ENCODE measurements at regions not wholly inside any gene's neighbourhood (a gene's known extent, or its start where the extent isn't known, plus 50 kb on each side); places are given as distances from the start of the nearest gene placed in this dataset.

DNA sequence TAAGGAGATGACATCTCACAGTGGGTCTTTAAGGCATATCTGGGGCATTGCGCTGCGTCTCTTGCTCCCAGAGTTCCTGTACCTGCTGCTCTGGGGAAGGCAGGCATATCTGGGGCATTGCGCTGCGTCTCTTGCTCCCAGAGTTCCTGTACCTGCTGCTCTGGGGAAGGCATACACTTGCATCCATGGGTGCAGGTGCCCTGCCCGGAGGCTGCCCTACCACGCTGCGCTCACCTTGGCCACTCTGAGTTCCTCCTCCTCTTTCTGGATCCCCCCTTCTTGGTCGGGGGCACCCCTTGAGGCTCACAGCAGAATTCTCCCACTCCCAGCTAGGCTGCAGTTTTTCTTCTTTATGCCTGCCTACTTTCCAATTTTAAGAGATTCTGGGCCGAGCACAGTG, 60.9 kb upstream of the TMTC4 start:
- TF ChIP-seq, protein P1, sequence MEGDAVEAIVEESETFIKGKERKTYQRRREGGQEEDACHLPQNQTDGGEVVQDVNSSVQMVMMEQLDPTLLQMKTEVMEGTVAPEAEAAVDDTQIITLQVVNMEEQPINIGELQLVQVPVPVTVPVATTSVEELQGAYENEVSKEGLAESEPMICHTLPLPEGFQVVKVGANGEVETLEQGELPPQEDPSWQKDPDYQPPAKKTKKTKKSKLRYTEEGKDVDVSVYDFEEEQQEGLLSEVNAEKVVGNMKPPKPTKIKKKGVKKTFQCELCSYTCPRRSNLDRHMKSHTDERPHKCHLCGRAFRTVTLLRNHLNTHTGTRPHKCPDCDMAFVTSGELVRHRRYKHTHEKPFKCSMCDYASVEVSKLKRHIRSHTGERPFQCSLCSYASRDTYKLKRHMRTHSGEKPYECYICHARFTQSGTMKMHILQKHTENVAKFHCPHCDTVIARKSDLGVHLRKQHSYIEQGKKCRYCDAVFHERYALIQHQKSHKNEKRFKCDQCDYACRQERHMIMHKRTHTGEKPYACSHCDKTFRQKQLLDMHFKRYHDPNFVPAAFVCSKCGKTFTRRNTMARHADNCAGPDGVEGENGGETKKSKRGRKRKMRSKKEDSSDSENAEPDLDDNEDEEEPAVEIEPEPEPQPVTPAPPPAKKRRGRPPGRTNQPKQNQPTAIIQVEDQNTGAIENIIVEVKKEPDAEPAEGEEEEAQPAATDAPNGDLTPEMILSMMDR (IDR thresholded peaks at IDR 0.05; ENCODE audit: insufficient read depth, low read length, missing control alignments) = no peak
- CTCF ChIA-PET = no interaction called here
- no peak for DNase-seq (ENCODE audit: low read depth, low spot score)
- POLR2A ChIA-PET = no interaction called here
- no peak overlapping the region for H3K4me3 ChIP-seq (ENCODE audit: low read depth, low read length)

DNA sequence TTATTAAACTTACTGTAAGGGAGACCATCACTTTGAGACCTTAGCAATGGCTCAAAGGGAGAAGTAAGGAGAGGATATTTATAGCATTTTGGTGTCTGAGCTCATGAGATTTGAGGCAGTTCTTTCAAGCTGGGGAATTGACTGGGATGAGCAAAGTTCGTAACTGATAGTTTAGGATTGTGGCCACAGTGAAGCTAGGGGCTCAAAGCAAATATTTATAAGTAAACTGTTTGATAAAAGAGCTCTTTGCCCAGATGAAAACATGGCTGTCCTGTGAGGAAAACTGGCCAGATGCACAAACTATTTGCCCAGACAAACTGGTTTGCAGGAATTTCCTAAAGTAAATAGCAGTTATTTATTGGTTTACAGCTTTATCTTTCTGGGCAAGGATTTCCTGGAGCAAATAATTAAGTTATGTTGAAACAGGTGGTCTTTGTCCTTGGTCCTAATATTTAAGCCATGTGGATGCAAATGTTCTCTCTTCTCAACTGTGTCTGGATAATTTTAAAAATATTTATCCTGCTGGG, 59.7 kb upstream of the TMTC4 start:
- H3K4me3 ChIP-seq (ENCODE audit: low read depth, low read length) = no peak overlapping the region
- ChIA-PET POLR2A (no interaction called here), CTCF (interaction anchor here (4.6 kb wide), 1 partner anchor 12 kb away, joined by 34 read pairs; no protein-coding TSS in a partner anchor)
- TF ChIP-seq, protein P1 (IDR thresholded peaks at IDR 0.05; ENCODE audit: insufficient read depth, low read length, missing control alignments) = no peak
- no peak for DNase-seq (ENCODE audit: low read depth, low spot score)

DNA sequence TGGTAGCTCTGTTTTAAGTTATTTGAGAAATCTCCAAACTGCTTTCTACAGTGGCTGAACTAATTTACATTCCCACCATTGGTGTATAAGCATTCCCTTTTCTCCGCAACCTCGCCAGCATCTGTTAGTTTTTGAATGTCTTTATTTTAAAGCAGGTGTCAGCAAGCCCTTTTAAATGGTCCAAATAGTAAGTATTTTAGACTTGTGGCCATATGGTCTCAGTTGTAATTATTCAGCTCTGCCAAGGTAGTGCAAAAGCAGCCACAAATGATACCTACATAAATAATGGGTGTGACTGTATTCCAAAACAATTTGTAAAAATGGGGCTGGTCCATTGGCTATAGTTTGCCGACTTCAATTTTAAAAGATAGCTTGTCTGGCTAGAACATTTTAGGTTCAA, 58.7 kb upstream of the TMTC4 start:
- DNase-seq (ENCODE audit: low read depth, low spot score) = no peak
- TF ChIP-seq, protein P1 (IDR thresholded peaks at IDR 0.05; ENCODE audit: insufficient read depth, low read length, missing control alignments) = no peak
- ChIA-PET CTCF (interaction anchor here (0.7 to 4.6 kb wide), 4 partner anchors 11 to 1077 kb away, joined by 3 to 34 read pairs (median 3); no protein-coding TSS in a partner anchor), POLR2A (no interaction called here)
- H3K4me3 ChIP-seq (ENCODE audit: low read depth, low read length) = no peak overlapping the region

DNA sequence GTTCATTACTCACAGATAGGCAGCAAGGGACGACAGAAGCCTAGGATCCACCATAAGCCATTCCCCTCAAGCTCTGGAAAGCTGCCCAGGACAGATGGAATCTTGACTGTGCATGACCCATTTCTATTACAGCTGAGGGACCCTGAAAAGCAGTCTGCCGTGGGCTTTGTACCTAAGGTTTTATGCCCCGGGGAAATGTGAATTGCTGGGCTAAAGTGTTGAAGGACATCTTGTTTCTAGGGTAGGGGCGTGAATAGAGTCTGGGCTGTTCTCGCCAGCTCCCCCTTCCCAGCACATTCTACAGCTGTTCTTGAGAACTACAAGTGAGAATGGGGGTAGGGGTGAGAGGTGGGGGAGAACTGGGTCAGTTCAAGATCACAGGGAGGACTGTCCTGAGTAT, 53.6 kb upstream of the TMTC4 start:
- ChIA-PET CTCF (no interaction called here), POLR2A (no interaction called here)
- TF ChIP-seq, protein P1 (IDR thresholded peaks at IDR 0.05; ENCODE audit: insufficient read depth, low read length, missing control alignments) = no peak
- DNase-seq (ENCODE audit: low read depth, low spot score) = no peak
- H3K4me3 ChIP-seq (ENCODE audit: low read depth, low read length) = no peak overlapping the region

DNA sequence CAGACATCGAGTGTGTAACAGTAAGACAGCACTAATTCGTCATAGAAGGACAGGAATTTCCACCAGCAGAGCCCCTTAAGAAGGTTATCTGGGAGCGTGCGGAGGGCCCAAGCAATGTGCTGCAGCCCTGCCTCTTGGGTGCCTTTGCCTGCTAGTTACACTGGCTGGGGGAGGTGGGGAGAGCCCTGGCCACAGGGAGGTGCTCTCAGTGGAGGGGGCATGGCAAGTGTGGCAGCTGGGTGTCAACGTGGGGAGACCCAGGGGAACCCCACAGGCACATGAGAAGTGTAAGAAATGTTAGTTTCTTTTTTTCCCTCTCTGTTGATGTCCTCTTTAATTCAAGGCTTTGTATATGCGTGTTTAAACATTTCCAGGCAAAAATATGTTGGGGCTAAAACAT, 50.9 kb upstream of the TMTC4 start:
- CTCF ChIA-PET = interaction anchor here (1.5 to 8.2 kb wide), 2 partner anchors 262 to 376 kb away, joined by 5 to 71 read pairs; no protein-coding TSS in a partner anchor
- no peak for DNase-seq (ENCODE audit: low read depth, low spot score)
- POLR2A ChIA-PET = no interaction called here
- H3K4me3 ChIP-seq (ENCODE audit: low read depth, low read length) = no peak overlapping the region
- TF ChIP-seq, protein P1 (IDR thresholded peaks at IDR 0.05; ENCODE audit: insufficient read depth, low read length, missing control alignments) = no peak

DNA sequence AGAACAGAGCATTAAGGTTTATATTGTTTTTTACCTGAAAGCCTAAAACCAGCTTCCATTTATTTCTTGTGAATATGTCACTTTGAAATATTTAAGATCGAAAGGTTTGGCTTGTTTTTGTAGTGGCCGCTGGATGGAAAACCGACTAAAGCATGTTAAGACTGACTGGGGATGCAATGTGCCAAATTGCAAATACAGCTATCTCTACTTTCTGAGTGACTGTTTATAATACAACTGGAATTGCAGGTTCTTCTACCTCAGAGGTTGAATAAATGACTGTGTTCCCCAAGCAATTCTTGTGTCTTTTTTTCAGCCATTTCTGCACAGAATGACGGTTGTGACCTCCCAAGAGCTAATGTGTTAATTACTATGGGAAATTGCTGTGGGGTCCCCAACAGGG, 50.0 kb upstream of the TMTC4 start:
- DNase-seq (ENCODE audit: low read depth, low spot score) = no peak
- no peak overlapping the region for H3K4me3 ChIP-seq (ENCODE audit: low read depth, low read length)
- ChIA-PET CTCF (interaction anchor here (0.7 to 8.2 kb wide), 5 partner anchors 8 to 376 kb away, joined by 3 to 71 read pairs (median 5); no protein-coding TSS in a partner anchor), POLR2A (no interaction called here)
- TF ChIP-seq, protein P1 (IDR thresholded peaks at IDR 0.05; ENCODE audit: insufficient read depth, low read length, missing control alignments) = no peak

Data from AG04449 (cell line).